GM21528 (cell line): ENCODE measurements at regions not wholly inside any gene's neighbourhood (a gene's known extent, or its start where the extent isn't known, plus 50 kb on each side); places are given as distances from the start of the nearest gene placed in this dataset.
A peak's percentile ranks its signal among the peaks of the same experiment; 100 is the strongest.
"Not testable (repeated sequence)": the region's sequence is repeated elsewhere in the genome, so short reads cannot be mapped to it uniquely, and the experiment has no call there.

Experiments used
- ATAC-seq: cut with Tn5 transposase; IDR thresholded peaks from one replicate; pipeline ENCODE4 v1.9.1; 2021; ENCODE audit warnings: mild to moderate bottlenecking, moderate library complexity; ENCODE audit not compliant: unreplicated experiment, low FRiP score

- not testable (repeated sequence) for ATAC-seq
Measured at GRCh38 chr5:93682471-93683404, 58.7 kb downstream of the POU5F2 start.

GRCh38 chr5:93681432-93681831, 60.0 kb downstream of the POU5F2 start:
- ATAC-seq = no peak

GRCh38 chr5:93677359-93677891, 64.0 kb downstream of the POU5F2 start:
- no peak for ATAC-seq

- no peak for ATAC-seq
Measured at GRCh38 chr5:93676704-93677103, 64.7 kb downstream of the POU5F2 start.

- ATAC-seq = peak; percentile 76
Measured at GRCh38 chr5:93675460-93676450, 65.6 kb downstream of the POU5F2 start.

GRCh38 chr5:93674866-93675459, 66.4 kb downstream of the POU5F2 start:
- peak; percentile 71 for ATAC-seq

- ATAC-seq = no peak
Measured at GRCh38 chr5:93674138-93674537, 67.3 kb downstream of the POU5F2 start.

- no peak for ATAC-seq
Measured at GRCh38 chr5:93673316-93673954, 68.0 kb downstream of the POU5F2 start.

- no peak for ATAC-seq
Measured at GRCh38 chr5:93665648-93666047, 75.8 kb downstream of the POU5F2 start.

GRCh38 chr5:93660677-93661076, 77.7 kb downstream of the NR2F1 start:
- ATAC-seq = no peak

- no peak for ATAC-seq
Measured at GRCh38 chr5:93658044-93658443, 75.0 kb downstream of the NR2F1 start.

- ATAC-seq = no peak
Measured at GRCh38 chr5:93654676-93655075, 71.7 kb downstream of the NR2F1 start.

- no peak for ATAC-seq
Measured at GRCh38 chr5:93653716-93654115, 70.7 kb downstream of the NR2F1 start.

- no peak for ATAC-seq
Measured at GRCh38 chr5:93649234-93649900, 66.3 kb downstream of the NR2F1 start.

GRCh38 chr5:93644760-93645159, 61.7 kb downstream of the NR2F1 start:
- no peak for ATAC-seq
